HG02678 (cell line): ENCODE measurements at regions not wholly inside any gene's neighbourhood (a gene's known extent, or its start where the extent isn't known, plus 50 kb on each side); places are given as distances from the start of the nearest gene placed in this dataset.
A peak's percentile ranks its signal among the peaks of the same experiment; 100 is the strongest.

ENCODE experiments used
- ATAC-seq: cut with Tn5 transposase; IDR thresholded peaks from one replicate; pipeline ENCODE4 v1.9.1; 2021; ENCODE audit warnings: mild to moderate bottlenecking, moderate library complexity; ENCODE audit not compliant: unreplicated experiment

- ATAC-seq = no peak
Observed at GRCh38 chr10:89829262-89829886, 128.0 kb downstream of the KIF20B start.

- ATAC-seq = no peak
Observed at GRCh38 chr10:89829887-89830269, 128.5 kb downstream of the KIF20B start.

GRCh38 chr10:89830624-89831023 is 129.2 kb downstream of the KIF20B start:
- no peak for ATAC-seq

DNA sequence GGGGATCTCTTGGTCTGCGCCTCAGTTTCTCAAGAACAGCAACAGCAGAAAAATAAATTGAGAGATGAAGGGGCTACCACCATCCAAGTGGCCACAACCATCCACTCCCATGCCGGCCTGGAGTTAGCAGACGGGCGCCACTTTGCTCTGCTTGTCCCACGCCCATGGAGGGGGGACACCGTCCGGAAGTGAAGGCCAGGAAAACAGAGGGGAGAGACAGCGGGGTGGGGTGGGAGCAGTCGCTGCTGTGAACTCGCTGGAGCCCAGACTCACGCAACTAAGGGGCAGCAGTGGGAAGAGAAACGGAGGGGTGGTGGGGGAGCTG is 135.4 kb downstream of the KIF20B start:
- no peak for ATAC-seq

DNA sequence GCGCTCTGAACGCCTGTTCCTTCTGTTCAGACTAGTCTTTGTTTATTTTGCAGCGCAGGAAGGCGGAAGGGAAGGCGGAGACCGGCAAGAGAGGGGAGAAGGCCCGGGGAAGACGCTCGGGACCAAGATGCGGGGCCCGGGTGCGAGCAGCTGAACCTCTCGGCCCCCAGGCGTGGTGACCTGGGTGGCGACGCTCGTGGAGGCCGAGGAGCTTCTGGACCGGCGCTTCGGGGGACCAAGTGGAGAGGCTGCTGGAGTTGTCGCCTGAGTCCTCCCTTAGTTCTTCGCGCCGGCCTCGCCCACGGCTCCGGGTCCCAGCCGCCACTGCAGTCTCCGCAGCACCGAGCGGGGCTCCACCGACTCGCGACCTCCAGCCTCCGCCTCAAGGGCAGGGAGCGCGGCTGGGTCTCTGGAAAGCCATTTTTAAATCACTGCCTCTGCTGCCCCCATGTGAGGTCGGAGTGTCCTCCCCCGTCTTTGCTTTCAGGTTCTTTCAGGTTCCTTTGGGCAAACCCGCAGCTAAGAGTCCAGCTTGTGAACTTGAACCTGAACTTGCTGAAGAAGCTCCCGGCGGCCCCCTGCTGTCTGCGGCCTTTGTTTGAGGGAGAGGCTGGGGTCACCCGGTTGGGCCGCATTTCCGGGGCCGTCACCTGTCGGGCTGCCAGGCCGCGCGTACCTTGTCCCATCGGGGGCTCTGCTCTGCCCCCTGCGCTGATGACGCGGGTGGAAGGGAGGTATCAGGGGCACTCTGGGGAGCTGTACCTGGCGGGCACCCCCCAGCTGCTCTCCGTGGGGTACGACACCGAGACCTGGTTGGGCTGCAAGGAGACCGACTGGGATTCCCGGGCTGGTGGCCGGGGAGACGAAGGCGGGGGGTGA is 136.0 kb downstream of the KIF20B start:
- peak; percentile 56 for ATAC-seq

DNA sequence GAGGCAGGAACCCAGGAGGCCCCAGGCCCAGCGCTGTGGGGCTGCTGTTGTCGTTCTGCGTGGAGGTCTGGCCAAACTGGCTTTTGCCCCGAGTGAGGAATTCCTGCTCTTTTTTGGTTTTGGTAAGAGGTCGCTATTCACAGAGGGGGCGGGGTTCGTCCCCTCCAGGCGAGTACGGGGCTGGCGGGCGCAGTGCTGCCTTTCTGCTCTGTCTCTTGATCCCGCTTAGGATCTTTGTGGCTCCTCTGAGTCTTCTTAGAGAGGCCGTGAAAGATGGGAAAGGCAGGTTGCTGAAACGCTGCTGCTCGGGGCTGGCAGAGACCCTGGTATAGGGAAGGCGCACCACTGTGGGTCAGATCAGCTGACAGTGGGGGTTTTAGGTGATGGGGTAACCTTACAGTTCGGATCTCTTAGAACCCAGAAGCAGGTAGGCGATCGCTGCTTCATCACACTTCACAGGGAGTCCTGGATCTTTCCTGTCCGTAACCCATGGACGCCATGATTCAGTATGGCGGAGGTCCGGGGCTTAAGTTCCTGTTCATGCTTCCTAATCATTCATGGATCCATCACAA is 136.7 kb downstream of the KIF20B start:
- ATAC-seq = no peak

DNA sequence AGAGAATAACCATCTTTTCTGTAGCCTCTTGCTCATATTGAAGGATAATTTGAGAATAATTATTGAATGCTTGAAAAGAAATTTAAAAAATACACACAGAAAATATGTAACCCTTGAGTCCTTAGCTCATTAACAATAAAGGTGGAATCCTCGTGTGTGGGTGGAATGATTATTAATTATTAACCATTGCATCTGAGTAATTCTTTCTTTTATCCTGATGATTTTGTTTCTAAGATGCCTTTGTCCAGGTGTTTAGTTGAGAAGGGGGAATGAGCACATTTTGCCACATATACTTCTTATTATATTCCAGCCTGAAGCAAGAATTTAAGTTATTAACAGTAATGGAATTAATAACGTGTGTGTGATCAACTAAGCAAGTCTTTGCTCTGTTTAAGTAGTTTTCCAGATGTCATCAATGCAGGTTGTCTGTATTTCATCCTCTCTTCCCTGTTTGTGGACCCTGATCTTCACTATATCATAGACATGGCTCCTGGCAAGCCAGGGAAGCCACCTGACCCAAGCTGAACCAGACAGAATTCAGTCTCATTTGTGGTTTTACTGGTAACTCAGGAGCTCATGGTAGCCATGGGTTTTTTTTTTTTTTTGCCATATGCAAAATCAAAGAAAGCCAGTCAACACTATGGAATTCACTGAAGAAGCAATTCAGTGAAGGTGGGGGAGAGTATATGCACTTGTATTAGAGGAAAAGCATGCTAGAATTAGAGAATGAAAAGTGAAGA is 144.3 kb downstream of the KIF20B start:
- no peak for ATAC-seq

GRCh38 chr10:89846281-89846630 is 144.9 kb downstream of the KIF20B start:
- ATAC-seq = no peak

DNA sequence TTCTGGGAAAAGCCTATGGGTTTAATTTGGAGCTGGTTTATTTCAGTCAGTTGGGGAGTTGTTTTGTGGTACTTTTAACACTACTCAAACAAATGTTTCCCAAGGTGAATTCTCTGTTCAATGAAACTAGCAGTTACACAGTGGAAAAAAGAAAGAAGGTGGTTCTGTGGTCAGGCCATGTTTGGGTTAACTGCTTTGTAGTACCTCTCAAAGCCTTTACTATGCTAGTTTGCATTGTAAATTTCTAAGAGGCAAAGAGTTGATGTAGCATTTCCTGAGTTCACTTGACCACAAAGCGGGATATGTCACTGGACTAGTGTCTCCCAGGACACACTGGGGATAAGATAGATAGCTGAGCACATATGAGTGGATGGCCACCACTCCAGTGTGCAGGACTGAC is 145.4 kb downstream of the KIF20B start:
- ATAC-seq = no peak

GRCh38 chr10:89852872-89853271 is 151.5 kb downstream of the KIF20B start:
- no peak for ATAC-seq

DNA sequence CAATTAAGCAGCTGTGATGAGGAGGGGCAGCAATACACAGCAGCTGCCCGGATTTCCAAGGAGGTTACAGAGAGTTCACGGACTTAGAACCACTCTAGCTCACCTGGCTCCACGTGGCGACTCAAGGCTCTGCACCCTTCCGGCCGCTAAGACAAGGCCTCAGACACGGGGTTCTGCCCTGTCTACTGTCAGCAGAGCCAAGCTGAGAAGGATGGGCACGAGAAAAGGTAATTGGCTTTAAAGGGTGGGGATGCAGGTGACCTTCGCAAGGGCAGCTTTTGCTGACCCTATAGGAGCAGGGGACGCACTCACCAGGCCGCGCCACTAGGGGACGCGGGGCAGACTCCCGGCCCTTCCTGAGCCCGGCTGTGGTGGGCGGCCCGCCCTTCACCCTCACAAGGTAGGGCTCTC is 152.4 kb downstream of the KIF20B start:
- no peak for ATAC-seq

DNA sequence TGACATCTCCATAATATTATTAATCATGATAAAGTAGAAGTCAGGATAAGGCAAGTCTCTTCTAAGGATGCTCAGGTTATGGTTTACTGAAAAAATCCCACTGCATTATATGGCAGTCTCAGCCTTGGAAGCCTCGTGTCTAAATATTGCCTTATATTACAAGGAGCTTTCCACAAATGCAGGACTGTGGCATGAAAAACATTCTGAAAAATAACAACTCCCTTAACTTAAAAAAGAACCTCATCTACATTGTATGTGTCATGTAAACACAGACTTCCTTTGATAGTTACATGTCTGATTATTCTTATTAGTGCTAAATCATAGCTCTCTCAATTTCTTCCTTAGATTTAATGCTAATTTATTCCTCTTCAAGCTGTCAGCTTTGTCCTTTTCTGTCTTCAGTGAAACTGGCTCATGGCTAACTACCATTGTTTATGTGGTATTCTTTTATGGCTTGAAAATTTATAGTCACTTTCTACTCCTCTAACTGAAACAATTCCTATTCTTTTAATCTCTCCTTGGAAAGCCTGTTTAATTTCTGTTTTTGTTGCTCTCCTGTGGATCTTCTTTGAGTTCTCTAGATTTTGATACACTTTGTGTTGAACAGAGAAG is 156.1 kb downstream of the KIF20B start:
- no peak for ATAC-seq

DNA sequence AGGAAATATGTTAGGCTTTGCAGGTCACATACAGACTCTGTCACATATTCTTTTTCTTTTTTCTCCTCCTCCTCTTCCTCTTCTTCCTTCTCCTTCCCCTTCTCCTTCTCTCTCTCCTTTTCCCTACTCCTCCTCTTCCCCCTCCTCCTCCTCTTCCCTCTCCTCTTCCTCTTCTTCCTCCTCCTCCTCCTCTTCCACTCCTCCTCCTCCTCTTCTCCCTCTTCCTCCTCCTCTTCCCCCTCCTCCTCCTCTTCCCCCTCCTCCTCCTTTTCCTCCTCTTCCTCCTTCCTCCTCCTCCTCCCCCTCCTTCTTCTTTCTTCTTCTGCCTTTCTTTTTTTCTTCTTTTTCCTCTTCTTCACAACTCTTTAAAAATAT is 159.8 kb downstream of the KIF20B start:
- no peak for ATAC-seq

DNA sequence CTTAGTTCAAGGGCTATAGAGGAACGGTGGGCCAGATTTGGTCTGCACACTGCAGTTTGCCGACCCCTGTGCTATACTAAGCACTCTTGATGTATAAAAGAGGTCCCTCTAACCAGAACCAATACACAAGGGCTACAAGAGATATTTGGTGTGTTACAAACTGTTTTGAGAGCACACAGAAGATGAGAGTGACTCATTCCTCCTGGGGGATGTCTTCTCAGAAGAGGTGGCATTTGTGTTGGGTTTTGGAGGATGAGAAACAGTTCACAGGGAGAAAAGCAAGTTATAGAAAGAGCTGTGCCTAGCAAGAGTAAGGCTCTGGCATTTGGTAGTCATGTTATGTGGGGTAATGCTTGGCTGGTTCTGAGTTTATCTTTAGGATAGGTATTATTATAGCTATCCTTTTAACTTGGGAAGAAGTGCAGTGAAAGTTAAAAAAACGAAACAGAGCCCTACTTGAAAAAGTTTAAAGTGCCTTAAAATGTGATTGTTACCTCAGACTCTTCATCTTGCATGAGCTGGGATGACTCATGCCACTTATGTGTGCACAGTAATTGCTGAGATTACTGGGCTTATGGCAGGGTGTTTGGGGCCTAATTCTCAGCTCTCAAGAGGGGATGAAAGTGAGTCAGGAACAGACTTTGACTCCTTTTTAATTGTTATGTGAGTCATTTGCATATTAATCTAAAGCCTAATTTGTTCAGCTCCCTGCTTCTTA is 160.4 kb downstream of the KIF20B start:
- ATAC-seq = no peak

GRCh38 chr10:89867964-89868363 is 166.6 kb downstream of the KIF20B start:
- no peak for ATAC-seq

- ATAC-seq = no peak
Observed at GRCh38 chr10:89869180-89869579, 167.8 kb downstream of the KIF20B start.

GRCh38 chr10:89869592-89870156 is 168.3 kb downstream of the KIF20B start:
- ATAC-seq = no peak

- no peak for ATAC-seq
Observed at GRCh38 chr10:89870936-89871335, 169.5 kb downstream of the KIF20B start.

DNA sequence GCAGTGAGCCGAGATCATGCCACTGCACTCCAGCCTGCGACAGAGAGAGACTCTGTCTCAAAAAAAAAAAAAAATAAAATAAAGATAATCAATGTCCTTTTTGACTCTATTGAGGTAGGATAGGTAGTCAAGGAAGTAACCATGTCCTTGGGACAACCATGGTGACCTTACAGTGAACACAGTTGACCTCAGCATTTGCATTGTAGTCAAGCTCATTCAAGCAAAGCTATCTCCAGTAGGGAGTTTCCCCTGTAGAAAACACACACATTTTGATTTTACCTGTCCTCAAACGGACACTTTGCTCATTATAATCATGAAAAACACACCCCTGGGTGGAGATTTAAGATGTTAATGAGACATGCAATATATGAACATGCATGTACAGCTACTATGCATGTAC is 171.7 kb downstream of the KIF20B start:
- ATAC-seq = peak; percentile 81

DNA sequence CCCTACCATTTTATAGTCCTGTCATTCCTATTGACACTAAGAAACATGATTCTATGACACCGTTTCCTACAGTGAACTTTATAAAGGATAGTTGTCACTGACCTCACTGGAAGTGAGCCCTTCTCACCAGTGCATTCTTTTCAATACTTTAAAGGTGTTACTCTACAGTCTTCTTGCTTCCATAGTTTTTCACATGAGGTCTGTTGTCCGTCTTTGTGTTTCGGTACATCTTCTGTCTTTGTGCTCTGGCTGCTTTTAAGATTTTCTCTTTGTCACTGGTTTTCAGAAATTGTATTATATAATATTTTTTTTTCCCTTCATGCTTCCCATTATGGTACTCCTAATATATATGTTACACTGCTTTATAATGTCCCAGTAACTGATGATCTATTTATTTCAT is 174.2 kb downstream of the KIF20B start:
- no peak for ATAC-seq
